HCT116 (cell line): ENCODE measurements at regions not wholly inside any gene's neighbourhood (a gene's known extent, or its start where the extent isn't known, plus 50 kb on each side); places are given as distances from the start of the nearest gene placed in this dataset.

ENCODE experiments used
- ATAC-seq: fragments of 200-7000 bp; cut with Tn5 transposase; 2 replicates; pipeline ENCODE4 v1.9.1; 2020; ENCODE audit warnings: mild to moderate bottlenecking, moderate library complexity
- BruUV-seq: library from RNA; stranded (reverse); fragments of 400-500 nt; replicated peaks from 2 replicates; lab custom pipeline; 2021; lab: Mats Ljungman, UMichigan
- CTCF ChIA-PET: fragments of 300-600 bp; sonication (Branson Sonifier 250); formaldehyde crosslinking; loops from one replicate; lab custom pipeline; 2021; ENCODE audit warnings: antibody characterized with exemption; lab: Charles Lee
- POLR2A ChIA-PET: fragments of 300-600, 350-600 bp; sonication (Branson Sonifier 250); formaldehyde crosslinking; loops from one replicate; lab custom pipeline; 2021; ENCODE audit warnings: antibody characterized with exemption; lab: Charles Lee
- RAD21 ChIA-PET, 2 experiments: fragments of 300-600 bp; sonication (Branson Sonifier 250); formaldehyde crosslinking; loops; one replicate each; lab custom pipeline; 2023; ENCODE audit warnings: low total read pairs in 2 of 2; ENCODE audit not compliant: uncharacterized antibody in 2 of 2, unreplicated experiment in 2 of 2, low non-redundant PET in 1 of 2; lab: Charles Lee
- DNase-seq: peaks from one replicate; pipeline ENCODE4 v3.0.0-alpha.2; 2010; ENCODE audit warnings: low read depth, low spot score
- H2AFZ ChIP-seq: fragments of 200-600 bp; shearing (Covaris generic), sonication (generic); 2 replicates; pipeline ENCODE4 v1.6.1; 2017; ENCODE audit warnings: low read depth, mixed run types, mixed read lengths, antibody characterized with exemption, low read length; ENCODE audit not compliant: poor library complexity, severe bottlenecking
- H3K27ac ChIP-seq: 2 replicates; pipeline ENCODE4 v1.5.1; 2012; ENCODE audit warnings: low read depth, low read length
- H3K27me3 ChIP-seq: fragments of 200-600 bp; sonication (generic); 2 replicates; pipeline ENCODE4 v1.6.1; 2016; ENCODE audit warnings: mixed run types, low read length, mixed read lengths; ENCODE audit not compliant: insufficient read depth
- H3K36me3 ChIP-seq, 2 experiments: fragments of 200-500 bp in 1 of 2; fragments of 200-600 bp in 1 of 2; sonication (Bioruptor generic) in 1 of 2; sonication (generic) in 1 of 2; 2 replicates each; pipeline versions ENCODE4 v1.5.1 to v1.6.1; 2014 to 2016; ENCODE audit warnings: low read length in 2 of 2, inconsistent platforms in 1 of 2, mixed read lengths in 1 of 2, mixed run types in 1 of 2; ENCODE audit not compliant: insufficient read depth in 2 of 2, control insufficient read depth in 1 of 2
- H3K4me1 ChIP-seq, 2 experiments: fragments of 200-600 bp in 1 of 2; sonication (generic) in 1 of 2; 2 replicates each; pipeline versions ENCODE4 v1.5.1 to v1.6.1; 2012 to 2017; ENCODE audit warnings: low read length in 2 of 2, inconsistent platforms in 1 of 2, mild to moderate bottlenecking in 1 of 2, mixed read lengths in 1 of 2, mixed run types in 1 of 2, moderate library complexity in 1 of 2; ENCODE audit not compliant: insufficient read depth in 2 of 2, control insufficient read depth in 1 of 2
- H3K4me2 ChIP-seq: fragments of 200-600 bp; sonication (generic); 2 replicates; pipeline ENCODE4 v1.6.1; 2017; ENCODE audit warnings: mixed run types, low read length, mixed read lengths
- H3K4me3 ChIP-seq, 2 experiments: fragments of 200-600 bp in 1 of 2; sonication (generic) in 1 of 2; replicated peaks in 1 of 2; 2 replicates each; pipeline ENCODE4 v1.5.1; 2011 to 2016; ENCODE audit warnings: low read length in 2 of 2, control low read depth in 1 of 2, low read depth in 1 of 2, mild to moderate bottlenecking in 1 of 2, mixed read lengths in 1 of 2, mixed run types in 1 of 2
- H3K79me2 ChIP-seq: fragments of 200-600 bp; sonication (generic); 2 replicates; pipeline ENCODE4 v1.6.1; 2017; ENCODE audit warnings: mild to moderate bottlenecking, mixed run types, low read length, moderate library complexity, mixed read lengths; ENCODE audit not compliant: insufficient read depth
- H3K9ac ChIP-seq: fragments of 200-600 bp; sonication (generic); 2 replicates; pipeline ENCODE4 v1.6.1; 2016; ENCODE audit warnings: low read length, mixed read lengths
- H3K9me2 ChIP-seq: fragments of 200-600 bp; sonication (generic), shearing (Covaris generic); 2 replicates; pipeline ENCODE4 v1.6.1; 2017; ENCODE audit warnings: mixed run types, mild to moderate bottlenecking, moderate library complexity; ENCODE audit not compliant: insufficient read depth
- H3K9me3 ChIP-seq, 2 experiments: fragments of 200-500 bp in 1 of 2; fragments of 200-600 bp in 1 of 2; sonication (Bioruptor generic) in 1 of 2; sonication (generic) in 1 of 2; 2 replicates each; pipeline ENCODE4 v1.6.1; 2014 to 2017; ENCODE audit warnings: low read length in 2 of 2, mixed read lengths in 2 of 2, inconsistent platforms in 1 of 2, low read depth in 1 of 2, mild to moderate bottlenecking in 1 of 2, mixed run types in 1 of 2, moderate library complexity in 1 of 2; ENCODE audit not compliant: control insufficient read depth in 1 of 2, insufficient read depth in 1 of 2
- H4K20me1 ChIP-seq: fragments of 200-600 bp; sonication (generic), shearing (Covaris generic); 2 replicates; pipeline ENCODE4 v1.6.1; 2017; ENCODE audit warnings: mixed run types, mild to moderate bottlenecking, moderate library complexity; ENCODE audit not compliant: insufficient read depth
- CBX3 ChIP-seq: IDR thresholded peaks from 2 replicates; pipeline ENCODE4 v1.6.1; 2012; ENCODE audit warnings: low read depth
- CEBPB ChIP-seq: IDR thresholded peaks from 2 replicates; pipeline ENCODE4 v1.6.1; 2012; ENCODE audit warnings: low read depth
- EZH2 ChIP-seq: fragments of 200-600 bp; sonication (generic); IDR thresholded peaks from 2 replicates; pipeline ENCODE4 v1.6.1; 2017; ENCODE audit warnings: antibody characterized with exemption, mixed run types
- POLR2A ChIP-seq: IDR thresholded peaks from 2 replicates; pipeline ENCODE4 v1.7.0; 2011; ENCODE audit warnings: borderline replicate concordance; ENCODE audit not compliant: insufficient read depth, insufficient read length; ENCODE audit errors: extremely low read depth
- POLR2AphosphoS5 ChIP-seq: IDR thresholded peaks from 2 replicates; pipeline ENCODE4 v1.6.1; 2011; ENCODE audit warnings: mild to moderate bottlenecking, low read depth, low read length, moderate library complexity
- RAD21 ChIP-seq: IDR thresholded peaks from 2 replicates; pipeline ENCODE4 v1.6.1; 2012; ENCODE audit warnings: low read depth, mild to moderate bottlenecking
- SIN3A ChIP-seq: IDR thresholded peaks from 2 replicates; pipeline ENCODE4 v1.6.1; 2012; ENCODE audit warnings: low read depth
- SP1 ChIP-seq: IDR thresholded peaks from 2 replicates; pipeline ENCODE4 v1.6.1; 2012; ENCODE audit warnings: low read depth
- ZFX ChIP-seq: fragments of 450-650 bp; IDR thresholded peaks from 2 replicates; pipeline ENCODE4 v1.6.1; 2017
- intact Hi-C: fragments of 100-400 bp; cut with micrococcal nuclease; formaldehyde crosslinking; loops from 2 replicates; pipeline ENCODE4 v1.10.0; 2022
- TF ChIP-seq, protein P1 (sequence below): IDR thresholded peaks from 2 replicates; pipeline ENCODE4 v1.6.1; 2011; ENCODE audit warnings: mild to moderate bottlenecking, low read length, moderate library complexity; ENCODE audit not compliant: insufficient replicate concordance; ENCODE audit errors: extremely low read depth
- TF ChIP-seq, protein P2 (sequence below): IDR thresholded peaks from 2 replicates; pipeline ENCODE4 v1.6.1; 2012; ENCODE audit warnings: low read depth
- TF ChIP-seq, protein P3 (sequence below), 3 experiments: fragments of 200-600 bp in 1 of 3; sonication (generic) in 1 of 3; IDR thresholded peaks in 2 of 3; conservative IDR thresholded peaks in 1 of 3; 2 replicates each; pipeline ENCODE4 v1.5.1; 2012 to 2017; ENCODE audit warnings: low read depth in 2 of 3, low read length in 2 of 3, antibody characterized with exemption in 1 of 3, borderline replicate concordance in 1 of 3, control low read depth in 1 of 3, mild to moderate bottlenecking in 1 of 3, mixed read lengths in 1 of 3, mixed run types in 1 of 3, moderate library complexity in 1 of 3; ENCODE audit not compliant: insufficient read depth in 1 of 3

DNA sequence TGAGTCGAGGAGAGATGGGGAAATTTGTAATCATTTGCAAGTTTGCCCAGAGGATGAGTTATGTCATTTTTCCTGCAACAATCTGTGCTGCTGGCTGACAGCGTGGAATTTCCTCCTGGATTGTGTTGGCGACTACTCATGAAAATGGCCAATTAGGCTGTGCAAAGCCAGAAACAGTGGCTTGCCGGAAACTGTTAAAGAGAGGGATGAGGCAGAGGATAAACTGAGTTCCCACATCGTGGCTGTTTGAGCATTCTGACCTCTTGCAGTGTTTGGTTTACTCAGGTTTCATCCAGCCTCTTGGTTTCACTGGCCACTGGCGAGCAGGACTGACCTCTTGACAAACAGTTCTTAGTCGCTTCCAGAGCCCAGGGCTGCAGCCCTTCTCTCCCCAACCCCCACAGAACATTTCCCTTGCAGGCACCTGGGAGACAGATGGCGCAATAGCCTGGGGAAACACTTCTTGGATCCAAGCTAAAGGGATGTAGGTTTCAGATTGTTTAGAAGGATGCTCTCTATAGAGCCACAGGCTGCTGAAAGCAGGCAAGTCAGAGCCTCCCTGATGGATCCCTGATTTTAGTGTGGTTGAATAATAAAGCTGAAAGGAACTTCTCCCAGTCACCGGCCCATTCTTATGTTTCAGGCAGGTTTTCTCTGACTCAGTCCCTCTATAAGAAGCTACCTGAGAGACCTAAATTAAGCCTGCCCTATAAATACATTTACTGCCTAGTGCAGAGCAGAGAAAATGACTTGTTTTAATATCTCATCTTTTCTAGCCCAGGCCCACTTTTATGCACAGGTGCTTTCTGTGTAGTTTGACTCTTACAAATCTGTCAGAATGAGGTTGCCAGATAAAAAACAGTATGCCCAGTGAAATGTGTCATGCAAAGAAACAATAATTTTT is 92.8 kb upstream of the UBE2E1 start:
- CTCF ChIA-PET, result interaction anchor here (0.8 kb wide), 1 partner anchor 9 kb away, joined by 4 read pairs; no protein-coding TSS in a partner anchor
- ATAC-seq, result peak; percentile 71
- H3K36me3 ChIP-seq, result no peaks in the 10 kb centered on the region
- RAD21 ChIA-PET, result no interaction called here
- no peak overlapping the region for H3K27ac ChIP-seq
- H2AFZ ChIP-seq, result no peak overlapping the region
- H3K9me3 ChIP-seq, result no peaks in the 10 kb centered on the region
- no peaks in the 10 kb centered on the region for H3K79me2 ChIP-seq
- TF ChIP-seq, protein P1, sequence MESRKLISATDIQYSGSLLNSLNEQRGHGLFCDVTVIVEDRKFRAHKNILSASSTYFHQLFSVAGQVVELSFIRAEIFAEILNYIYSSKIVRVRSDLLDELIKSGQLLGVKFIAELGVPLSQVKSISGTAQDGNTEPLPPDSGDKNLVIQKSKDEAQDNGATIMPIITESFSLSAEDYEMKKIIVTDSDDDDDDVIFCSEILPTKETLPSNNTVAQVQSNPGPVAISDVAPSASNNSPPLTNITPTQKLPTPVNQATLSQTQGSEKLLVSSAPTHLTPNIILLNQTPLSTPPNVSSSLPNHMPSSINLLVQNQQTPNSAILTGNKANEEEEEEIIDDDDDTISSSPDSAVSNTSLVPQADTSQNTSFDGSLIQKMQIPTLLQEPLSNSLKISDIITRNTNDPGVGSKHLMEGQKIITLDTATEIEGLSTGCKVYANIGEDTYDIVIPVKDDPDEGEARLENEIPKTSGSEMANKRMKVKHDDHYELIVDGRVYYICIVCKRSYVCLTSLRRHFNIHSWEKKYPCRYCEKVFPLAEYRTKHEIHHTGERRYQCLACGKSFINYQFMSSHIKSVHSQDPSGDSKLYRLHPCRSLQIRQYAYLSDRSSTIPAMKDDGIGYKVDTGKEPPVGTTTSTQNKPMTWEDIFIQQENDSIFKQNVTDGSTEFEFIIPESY, result no peak
- TF ChIP-seq SIN3A (no peak), SP1 (no peak), POLR2AphosphoS5 (no peak), RAD21 (peak; percentile 73), POLR2A (no peak), ZFX (no peak), EZH2 (no peak), CBX3 (0 out of 2 replicates have a peak, but pooled peaks have one; percentile 23), CEBPB (peak; percentile 77)
- TF ChIP-seq, protein P2, sequence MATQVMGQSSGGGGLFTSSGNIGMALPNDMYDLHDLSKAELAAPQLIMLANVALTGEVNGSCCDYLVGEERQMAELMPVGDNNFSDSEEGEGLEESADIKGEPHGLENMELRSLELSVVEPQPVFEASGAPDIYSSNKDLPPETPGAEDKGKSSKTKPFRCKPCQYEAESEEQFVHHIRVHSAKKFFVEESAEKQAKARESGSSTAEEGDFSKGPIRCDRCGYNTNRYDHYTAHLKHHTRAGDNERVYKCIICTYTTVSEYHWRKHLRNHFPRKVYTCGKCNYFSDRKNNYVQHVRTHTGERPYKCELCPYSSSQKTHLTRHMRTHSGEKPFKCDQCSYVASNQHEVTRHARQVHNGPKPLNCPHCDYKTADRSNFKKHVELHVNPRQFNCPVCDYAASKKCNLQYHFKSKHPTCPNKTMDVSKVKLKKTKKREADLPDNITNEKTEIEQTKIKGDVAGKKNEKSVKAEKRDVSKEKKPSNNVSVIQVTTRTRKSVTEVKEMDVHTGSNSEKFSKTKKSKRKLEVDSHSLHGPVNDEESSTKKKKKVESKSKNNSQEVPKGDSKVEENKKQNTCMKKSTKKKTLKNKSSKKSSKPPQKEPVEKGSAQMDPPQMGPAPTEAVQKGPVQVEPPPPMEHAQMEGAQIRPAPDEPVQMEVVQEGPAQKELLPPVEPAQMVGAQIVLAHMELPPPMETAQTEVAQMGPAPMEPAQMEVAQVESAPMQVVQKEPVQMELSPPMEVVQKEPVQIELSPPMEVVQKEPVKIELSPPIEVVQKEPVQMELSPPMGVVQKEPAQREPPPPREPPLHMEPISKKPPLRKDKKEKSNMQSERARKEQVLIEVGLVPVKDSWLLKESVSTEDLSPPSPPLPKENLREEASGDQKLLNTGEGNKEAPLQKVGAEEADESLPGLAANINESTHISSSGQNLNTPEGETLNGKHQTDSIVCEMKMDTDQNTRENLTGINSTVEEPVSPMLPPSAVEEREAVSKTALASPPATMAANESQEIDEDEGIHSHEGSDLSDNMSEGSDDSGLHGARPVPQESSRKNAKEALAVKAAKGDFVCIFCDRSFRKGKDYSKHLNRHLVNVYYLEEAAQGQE, result no peak
- TF ChIP-seq, protein P3, sequence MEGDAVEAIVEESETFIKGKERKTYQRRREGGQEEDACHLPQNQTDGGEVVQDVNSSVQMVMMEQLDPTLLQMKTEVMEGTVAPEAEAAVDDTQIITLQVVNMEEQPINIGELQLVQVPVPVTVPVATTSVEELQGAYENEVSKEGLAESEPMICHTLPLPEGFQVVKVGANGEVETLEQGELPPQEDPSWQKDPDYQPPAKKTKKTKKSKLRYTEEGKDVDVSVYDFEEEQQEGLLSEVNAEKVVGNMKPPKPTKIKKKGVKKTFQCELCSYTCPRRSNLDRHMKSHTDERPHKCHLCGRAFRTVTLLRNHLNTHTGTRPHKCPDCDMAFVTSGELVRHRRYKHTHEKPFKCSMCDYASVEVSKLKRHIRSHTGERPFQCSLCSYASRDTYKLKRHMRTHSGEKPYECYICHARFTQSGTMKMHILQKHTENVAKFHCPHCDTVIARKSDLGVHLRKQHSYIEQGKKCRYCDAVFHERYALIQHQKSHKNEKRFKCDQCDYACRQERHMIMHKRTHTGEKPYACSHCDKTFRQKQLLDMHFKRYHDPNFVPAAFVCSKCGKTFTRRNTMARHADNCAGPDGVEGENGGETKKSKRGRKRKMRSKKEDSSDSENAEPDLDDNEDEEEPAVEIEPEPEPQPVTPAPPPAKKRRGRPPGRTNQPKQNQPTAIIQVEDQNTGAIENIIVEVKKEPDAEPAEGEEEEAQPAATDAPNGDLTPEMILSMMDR (IDR thresholded peaks at IDR 0.05 in 2 of 3, conservative IDR thresholded peaks at IDR 0.05 in 1 of 3; ENCODE audit: borderline replicate concordance in 1 of 3, insufficient read depth in 1 of 3, low read depth in 2 of 3, low read length in 2 of 3), result peak in 1 of 3 experiments; percentile 36; a peak in 2 of 6 replicates
- DNase-seq, result no peak
- intact Hi-C loops, result no loop called here
- peaks cover 0 to 6% of the 10 kb centered on the region in 2 experiments; a peak in 2 of 4 replicates for H3K4me1 ChIP-seq
- no peaks in the 10 kb centered on the region for H4K20me1 ChIP-seq
- H3K4me2 ChIP-seq, result no peak overlapping the region
- no TSS peak for BruUV-seq
- H3K4me3 ChIP-seq, result no peak overlapping the region
- H3K27me3 ChIP-seq, result no peaks in the 10 kb centered on the region
- H3K9ac ChIP-seq, result no peak overlapping the region
- POLR2A ChIA-PET, result no interaction called here
- H3K9me2 ChIP-seq, result no peaks in the 10 kb centered on the region
